NCI-H2196 treated with DMSO at 0.1 percent for 48 hours (cell line): ENCODE measurements at regions not wholly inside any gene's neighbourhood (a gene's known extent, or its start where the extent isn't known, plus 50 kb on each side); places are given as distances from the start of the nearest gene placed in this dataset.
"Not testable (repeated sequence)": the region's sequence is repeated elsewhere in the genome, so short reads cannot be mapped to it uniquely, and the experiment has no call there.

ENCODE experiments used
- DNase-seq: peaks from one replicate; lab custom pipeline; 2025; ENCODE audit not compliant: unreplicated experiment; lab: John Stamatoyannopoulos, UW

DNA sequence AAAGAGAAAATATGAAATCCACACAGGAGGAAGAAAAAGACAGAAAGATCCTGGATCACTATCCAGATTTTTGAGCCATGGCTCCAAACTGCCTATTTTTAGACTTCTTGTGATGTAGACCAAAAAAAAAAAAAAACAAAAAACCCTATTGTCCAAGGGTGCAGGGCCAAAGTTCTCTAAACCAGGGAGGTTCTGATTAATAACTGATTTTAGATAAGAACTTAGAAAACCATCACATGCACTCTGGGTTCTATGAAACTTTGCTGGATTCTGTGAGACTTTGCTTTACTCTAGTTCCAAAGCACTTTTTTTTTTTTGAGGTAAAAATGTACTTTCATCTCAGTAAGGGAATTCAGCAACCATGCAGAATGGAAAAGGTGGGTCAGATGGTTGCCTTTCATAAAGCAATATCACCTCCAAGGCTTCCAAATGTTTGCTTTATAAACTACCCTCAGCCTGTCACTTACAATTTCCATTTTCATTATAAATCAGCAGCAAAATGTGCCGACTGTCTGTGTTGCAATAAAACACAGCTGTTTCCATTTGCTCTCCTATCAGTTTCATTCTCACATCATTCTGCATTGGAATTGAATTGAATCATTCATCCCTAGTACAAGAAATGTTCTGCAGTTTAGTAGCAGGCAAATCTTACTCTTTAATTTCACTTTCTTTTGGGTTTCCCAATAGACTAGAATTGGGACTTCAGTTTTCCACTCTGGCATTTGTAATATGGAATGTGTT is 1584.3 kb upstream of the RAG2 start:
- DNase-seq: no peak

DNA sequence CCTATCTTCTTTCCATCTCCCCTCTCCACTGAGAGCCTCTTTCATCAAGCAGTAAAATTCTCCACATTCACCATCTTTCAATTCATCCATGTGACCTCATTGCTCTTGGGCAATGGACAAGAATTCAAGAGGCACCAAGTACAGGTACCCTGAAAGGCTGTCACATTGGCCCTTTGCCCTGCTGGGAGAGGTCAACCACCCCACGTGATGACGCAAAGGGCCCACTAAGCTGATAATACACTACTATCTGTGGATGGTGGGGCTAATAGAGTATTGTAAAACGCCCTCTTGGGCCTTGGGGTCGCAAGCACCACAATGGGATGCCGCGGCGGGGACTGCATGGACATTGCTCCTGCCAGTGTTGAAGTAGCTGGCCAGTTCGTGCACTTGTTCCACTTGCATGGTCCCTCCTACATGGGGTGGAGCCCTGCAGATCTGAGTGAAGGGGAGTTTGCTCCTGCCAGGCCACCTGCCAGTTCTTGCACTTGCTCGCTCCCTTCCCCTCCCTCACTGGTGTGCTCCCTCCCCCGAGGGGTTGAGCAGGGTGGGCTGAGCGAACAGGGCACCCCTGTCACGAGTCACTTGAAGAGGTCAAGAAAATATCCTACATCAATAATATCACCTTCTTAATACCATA is 1578.8 kb upstream of the RAG2 start:
- DNase-seq: no peak

DNA sequence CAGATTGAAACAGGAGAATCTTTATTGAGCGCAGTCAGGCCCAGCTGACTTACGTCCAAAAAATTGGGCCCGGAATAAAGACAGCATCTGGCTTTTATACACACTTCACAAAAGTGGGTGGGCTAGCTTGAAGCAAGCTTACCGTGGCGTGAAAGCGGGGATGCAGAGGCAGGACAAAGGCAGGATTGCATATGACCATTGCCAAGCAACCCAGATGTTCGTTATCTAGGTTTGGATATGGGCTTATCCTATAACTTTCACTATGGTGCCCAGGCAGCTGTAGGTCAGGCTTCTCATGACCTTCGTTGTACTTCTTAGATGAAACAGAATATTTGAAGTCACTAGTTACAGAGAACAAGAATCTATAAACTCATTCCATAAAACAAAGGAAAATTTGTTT is 1575.6 kb upstream of the RAG2 start:
- DNase-seq: no peak

DNA sequence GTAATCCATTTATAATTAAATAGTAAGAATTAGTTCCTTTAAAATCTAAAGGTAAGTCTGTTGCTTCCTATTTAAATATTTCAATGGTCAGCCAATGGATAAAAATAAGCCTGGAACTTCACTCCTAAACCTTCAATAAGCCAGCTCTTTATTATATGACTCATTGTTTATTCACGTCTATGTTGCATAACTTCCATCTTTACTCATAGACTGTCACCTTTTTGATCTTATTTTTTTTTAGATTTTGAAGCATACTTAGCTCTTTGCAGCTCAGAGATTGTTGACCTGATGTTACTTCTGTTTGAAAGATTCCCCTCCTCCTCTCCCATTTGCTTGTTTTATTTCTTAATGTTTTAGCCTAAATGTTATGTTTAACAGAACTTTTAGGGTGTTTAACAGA is 1571.2 kb upstream of the RAG2 start:
- DNase-seq: no peak

DNA sequence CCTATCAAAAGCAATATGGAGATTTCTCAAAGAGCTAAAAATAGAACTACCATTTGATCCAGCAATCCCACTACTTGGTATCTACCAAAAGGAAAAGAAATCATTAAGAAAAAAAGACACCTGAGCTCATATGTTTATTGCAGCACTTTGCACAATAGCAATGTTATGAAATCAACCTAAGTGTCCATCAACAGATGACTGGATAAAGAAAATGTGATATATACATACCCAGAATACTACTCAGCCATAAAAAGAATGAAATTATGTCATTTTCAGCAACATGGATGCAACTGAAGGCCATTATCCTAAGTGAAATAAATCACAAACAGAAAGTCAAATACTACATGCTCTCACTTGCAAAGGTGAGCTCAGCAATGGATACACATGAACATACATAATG is 1565.5 kb upstream of the RAG2 start:
- DNase-seq: no peak

DNA sequence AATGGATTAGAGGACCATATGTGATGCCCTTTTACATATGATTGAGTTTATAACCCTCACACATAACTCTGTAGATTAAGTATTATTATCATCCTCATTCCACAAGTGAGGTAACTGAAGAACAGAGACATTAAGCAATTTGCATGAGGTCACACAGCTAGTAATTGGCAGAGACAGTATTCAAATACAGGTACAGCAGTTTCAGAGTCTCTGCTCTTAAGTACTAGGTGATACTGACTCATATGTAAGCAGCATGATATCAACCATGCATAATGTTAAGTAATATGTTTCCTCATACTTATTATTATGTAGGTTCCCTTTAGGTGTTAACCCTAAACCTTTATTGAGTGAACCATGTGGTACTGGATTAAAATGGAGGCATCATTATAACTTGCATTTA is 1562.4 kb upstream of the RAG2 start:
- DNase-seq: no peak

DNA sequence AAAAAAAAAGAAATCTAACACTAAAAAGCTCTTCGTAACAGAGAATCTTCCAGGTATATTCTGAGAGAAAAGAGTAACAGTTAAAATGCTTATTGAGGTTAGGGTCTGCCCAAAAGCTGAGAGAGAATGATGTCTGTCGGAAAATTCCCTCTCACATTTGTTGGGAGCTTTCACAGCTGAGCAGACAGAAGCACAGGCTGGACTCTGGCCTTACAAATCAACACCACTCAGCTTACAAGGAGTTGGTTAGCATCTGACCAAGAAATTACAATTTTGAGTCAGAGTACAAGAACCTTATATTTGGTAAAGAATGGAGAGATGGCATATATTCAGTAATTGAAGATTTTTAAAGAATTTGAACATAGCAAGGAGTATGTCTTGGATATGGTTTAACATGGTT is 1561.0 kb upstream of the RAG2 start:
- no peak for DNase-seq

DNA sequence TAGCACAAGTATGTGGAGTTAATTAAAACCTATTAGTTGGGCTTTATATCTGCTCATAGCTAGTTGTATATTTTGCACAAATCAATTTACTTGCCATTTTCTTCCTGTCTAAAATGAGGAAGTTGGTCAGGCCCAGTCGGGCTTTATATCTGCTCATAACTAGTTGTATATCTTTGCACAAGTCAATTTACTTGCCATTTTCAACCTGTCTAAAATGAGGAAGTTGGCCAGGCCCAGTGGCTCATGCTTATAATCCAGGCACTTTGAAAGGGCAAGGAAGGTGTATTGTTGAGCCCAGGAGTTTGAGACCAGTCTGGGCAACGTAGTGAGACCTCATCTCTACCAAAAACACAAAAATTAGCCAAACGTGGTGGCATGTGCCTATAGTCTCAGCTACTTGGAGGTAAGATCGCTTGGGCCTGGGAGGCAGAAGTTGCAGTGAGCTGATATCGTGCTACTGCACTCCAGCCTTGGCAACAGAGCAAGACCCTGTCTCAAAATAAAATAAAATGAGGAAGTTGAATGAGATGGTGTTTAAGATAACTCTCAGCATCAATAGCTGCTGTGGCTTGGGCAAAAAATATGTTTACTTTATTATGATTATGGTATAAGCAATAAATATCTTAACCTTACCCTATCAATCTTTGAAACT is 1558.6 kb upstream of the RAG2 start:
- DNase-seq: no peak

DNA sequence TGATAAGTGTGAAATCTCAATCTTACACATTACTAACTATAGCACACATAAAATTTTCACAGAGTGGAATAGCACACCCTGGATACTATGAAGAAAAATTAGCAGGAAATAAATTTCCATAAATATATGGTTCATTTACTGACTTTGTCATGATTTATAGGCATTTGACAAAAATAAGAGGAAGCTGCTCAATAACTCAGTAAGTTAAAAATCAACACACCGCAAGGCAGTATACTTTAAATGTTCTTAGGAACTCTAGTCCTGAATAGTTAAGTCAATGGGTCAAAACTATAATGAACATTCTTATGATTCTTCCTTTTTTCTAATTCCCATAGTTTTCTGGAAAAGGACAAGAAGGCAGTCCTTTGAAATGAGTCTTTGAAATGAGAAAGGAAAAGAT is 1557.8 kb upstream of the RAG2 start:
- DNase-seq: no peak

DNA sequence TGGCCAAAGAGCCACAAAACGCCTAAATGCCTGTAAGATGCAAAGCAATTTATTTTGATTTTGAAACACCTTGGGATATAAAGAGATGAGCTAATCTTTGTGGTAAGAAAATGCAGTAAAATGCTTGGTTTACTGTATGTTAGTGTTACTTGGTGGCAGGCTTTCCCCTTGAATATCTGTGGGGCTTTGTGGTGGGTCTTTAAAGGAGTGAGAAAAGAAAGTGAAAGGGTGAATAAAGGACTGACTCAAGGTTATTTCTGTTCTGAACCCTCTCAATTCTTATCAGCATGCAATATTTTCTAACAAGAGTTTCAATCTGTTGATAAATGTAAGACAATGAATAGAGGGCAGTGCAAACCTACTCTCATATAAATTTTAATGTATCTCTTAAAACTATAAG is 1555.9 kb upstream of the RAG2 start:
- DNase-seq: no peak

DNA sequence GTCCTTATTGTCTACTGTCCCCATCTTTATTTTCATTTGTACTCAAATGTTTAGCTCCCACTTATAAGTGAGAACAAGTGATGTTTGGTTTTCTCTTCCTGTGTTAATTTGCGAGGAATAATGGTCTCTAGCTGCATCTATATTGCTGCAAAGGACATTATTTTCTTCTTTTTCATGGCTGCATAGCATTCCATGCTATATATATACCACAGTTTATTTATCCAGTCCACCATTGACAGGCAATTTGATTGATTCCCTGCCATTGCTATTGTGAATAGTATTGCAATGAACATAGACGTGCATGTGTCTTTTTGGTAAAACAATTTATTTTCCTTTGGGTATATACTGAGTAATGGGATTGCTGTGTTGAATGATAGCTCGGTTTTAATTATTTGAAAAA is 1545.8 kb upstream of the RAG2 start:
- DNase-seq: no peak

DNA sequence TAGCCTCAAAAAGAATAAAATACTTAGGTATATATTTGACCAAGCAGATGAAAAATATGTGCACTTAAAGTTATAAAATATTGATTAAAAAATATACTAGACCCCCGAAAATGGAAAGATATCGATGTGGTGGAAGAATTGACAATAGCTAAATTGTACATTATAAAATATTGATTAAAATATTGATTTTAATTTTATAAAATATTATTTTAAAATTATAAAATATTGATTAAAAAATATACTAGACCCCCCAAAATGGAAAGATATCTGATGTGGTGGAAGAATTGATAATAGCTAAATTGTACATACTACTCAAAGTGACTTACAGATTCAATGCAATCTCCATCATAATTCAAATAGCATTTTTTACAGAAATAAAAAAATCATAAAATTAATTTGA is 1540.9 kb upstream of the RAG2 start:
- DNase-seq: no peak

DNA sequence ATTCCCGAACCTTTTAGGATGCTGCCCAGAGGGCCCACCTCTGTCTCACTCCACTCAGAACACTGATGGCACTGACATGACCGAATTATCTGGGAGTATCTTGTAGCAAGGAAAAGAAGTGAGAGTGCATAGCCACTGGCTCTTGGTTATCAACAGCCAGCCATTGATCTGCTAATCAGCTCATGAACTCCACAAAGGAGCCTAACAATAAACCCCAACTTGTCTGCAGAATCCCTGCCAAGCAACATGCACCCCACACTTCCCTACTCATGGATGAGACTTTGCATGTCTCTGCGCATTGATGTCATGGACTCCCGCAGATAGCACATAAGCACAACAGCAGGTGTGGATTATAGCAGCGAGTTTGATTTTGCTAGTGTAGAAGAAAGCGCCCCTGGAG is 1538.9 kb upstream of the RAG2 start:
- no peak for DNase-seq

DNA sequence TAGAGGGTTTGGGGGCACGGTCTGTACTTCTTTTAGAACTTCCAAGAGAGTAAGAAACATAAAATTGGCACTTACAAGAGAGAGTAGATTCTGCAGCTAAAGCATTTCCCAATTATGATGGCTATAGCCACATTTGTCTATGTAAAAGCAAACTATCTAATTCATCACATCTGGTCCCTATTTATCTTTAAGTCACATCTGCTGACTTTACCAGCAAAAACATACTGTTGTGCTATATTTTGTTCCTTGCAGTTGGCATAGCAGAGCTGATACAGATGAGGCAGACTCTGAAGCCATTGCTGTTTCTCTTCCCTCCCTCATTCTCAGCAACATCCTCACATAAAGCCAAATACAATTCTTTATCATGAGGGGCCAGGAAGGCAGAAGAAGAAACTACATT is 1533.5 kb upstream of the RAG2 start:
- no peak for DNase-seq

DNA sequence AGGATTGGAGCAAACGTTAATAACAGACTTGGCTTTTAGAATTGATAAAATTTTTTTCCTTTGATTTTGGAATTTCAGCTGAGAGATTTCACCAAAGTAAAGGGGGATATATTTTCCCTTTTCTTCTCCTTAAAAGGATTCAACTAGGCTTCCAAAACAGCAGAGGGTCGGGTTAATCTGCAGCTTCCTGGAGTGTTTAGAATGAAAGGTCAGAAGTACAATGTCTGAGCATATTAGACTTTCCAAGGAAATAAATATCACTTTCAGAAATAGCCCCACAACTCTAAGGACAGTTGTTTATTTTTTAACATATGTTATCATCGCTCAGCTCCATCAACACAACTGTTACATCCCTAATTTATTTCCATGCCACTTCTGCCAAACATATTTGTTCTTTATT is 1532.9 kb upstream of the RAG2 start:
- DNase-seq: no peak

DNA sequence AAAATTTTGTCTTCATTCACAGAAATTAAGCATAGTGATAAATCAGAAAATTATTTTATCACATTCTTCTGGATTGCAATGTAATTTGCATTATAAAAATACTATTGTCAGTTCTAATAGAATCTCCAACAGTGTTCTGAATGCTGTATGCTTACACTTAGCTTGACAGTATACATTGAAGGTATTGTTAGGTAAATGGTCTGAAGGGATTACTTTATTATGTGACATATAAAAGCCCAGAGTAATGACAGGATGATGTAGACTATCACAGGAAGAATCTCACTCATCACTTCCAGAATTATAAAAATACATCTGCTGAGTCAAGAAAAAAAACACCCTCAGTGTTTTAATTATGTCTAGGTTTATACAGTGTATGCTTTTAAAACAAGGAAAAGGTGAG is 1532.5 kb upstream of the RAG2 start:
- no peak for DNase-seq

DNA sequence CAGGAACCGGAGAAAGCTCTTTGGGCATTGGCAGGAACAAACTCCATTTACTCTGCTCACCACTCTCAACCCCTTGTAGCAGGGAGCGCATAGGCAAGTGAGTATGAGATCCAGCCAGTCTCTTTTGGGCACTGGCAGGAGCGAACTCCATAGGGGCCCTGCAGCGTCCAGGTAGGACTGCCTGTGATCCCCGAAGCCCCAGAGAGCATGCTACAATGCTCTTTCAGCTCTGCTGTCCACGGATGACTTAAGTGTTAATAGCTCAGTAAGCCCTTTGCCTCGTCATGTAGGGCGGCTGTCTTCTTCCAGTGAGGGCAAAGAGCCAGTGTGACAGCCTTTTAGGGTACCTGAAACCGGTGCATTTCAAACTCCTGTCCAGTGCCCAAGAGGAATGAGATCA is 1525.6 kb upstream of the RAG2 start:
- DNase-seq: no peak

DNA sequence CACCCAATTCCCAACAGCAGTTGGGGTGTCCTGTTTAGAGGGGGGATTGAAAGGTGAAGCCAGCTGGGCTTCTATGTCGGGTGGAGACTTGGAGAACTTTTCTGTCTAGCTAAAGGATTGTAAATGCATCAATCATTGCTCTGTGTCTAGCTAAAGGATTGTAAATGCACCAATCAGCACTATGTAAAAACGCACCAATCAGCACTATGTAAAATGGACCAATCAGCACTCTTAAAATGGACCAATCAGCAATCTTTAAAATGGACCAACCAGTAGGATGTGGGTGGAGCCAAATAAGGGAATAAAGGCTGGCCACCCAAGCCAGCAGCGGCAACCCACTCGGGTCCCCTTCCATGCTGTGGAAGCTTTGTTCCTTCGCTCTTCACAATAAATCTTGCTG is 1518.6 kb upstream of the RAG2 start:
- DNase-seq: not testable (repeated sequence)

DNA sequence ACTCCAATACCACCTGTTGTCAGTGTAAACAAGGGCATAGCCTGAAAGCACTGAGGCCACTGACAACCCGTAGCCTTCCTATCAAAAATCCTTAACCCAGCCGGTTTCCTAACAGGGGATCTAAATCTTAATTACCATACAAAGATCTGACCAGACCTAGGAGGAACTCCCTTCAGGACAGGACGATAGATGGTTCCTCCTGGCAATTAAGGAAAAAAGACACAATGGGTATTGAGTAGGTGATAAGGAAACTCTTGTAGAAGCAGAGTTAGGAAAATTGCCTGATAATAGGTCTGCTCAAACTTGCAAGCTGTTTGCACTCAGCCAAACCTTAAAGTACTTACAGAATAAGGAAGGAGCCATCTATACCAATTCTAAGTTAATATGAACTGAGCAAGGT is 1517.3 kb upstream of the RAG2 start:
- DNase-seq: not testable (repeated sequence)

DNA sequence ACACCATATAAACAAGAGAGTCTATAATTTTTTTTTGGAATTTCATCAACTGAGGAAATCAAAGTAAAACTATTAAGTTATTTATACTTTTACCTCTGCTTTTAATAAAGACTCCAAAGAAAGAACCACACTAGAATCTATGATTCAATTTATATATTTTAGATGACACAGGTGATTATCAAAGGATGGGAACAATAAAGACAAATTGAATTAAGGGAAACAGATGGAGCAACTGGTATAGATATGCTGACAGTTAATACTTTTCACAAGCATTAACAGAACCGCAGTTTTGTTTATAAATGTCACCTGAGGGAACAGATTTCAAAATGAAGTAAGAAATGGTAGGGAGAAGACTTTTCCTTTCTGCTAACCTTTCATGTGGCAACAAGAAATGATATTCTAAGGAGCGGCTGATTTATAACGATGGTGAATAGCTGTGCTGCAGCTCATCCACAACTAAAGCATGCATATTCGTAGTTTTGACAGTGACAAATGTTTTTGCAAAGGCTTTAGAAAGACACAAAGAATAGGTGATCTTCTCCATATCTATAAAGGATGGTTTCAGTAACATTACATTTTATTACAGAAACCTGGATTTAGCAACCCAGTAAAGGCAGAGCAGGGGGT is 1502.9 kb upstream of the RAG2 start:
- DNase-seq: no peak

DNA sequence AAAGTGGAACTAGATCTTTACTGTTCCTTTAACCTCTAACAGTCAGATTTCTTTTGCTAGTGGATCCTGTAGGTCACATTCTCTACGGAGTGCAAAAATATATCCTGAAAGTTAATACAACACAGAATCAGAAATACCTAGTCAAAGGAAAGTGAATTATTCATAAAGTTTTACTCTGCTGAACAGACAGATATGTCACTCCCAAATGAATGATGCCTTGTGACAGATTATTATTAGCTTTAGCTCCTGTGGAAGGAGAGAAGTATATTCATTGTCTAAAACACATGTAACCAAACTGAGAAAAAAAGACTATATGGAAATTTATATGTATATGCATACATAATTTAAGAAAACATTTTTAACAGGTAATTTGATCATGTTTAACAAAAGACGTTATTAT is 1497.2 kb upstream of the RAG2 start:
- DNase-seq: no peak

DNA sequence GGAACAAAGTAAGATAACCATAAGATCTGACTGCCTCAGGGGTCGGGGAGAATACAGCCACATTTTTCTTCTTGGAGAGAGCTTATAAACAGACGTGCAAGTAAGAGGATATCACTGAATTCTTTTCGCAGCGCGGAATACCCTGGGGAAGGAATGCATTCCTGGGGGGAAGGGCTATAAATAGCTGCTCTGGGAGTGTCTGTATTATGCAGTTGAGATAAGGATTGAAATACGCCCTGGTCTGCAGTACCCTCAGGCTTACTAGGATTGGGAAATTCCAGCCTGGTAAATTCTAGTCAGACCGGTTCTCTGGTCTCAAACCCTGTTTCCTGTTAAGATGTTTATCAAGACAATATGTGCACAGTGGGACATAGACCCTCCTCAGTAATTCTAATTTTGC is 1491.7 kb upstream of the RAG2 start:
- DNase-seq: no peak
